Endothelial cell of umbilical vein (primary cell): ENCODE measurements at regions not wholly inside any gene's neighbourhood (a gene's known extent, or its start where the extent isn't known, plus 50 kb on each side); places are given as distances from the start of the nearest gene placed in this dataset.

Experiments used
- BruUV-seq: library from RNA; stranded (reverse); fragments of 400-500 nt; replicated peaks from 2 replicates; lab custom pipeline; 2021; lab: Mats Ljungman, UMichigan
- CTCF ChIA-PET: fragments of 300-600, 350-600 bp; sonication (Branson Sonifier 250); formaldehyde crosslinking; loops from one replicate; lab custom pipeline; 2021; ENCODE audit warnings: antibody characterized with exemption, inconsistent platforms; lab: Charles Lee
- POLR2A ChIA-PET: fragments of 300-600, 350-600 bp; sonication (Branson Sonifier 250); formaldehyde crosslinking; loops from one replicate; lab custom pipeline; 2021; ENCODE audit warnings: antibody characterized with exemption, inconsistent platforms; lab: Charles Lee
- DNase-seq: peaks from one replicate; pipeline ENCODE4 v3.0.0-alpha.2; 2011; ENCODE audit warnings: low read depth, low spot score
- FAIRE-seq: peaks from 2 replicates; lab custom pipeline; 2011; peaks lifted over from hg19 to GRCh38; lab: Jason Lieb, UNC
- H2AFZ ChIP-seq: 2 replicates; pipeline ENCODE4 v1.6.0; 2012; ENCODE audit warnings: low read depth, low read length, control low read depth, inconsistent platforms
- H3K27ac ChIP-seq: 2 replicates; pipeline ENCODE4 v1.5.1; 2011; ENCODE audit warnings: low read depth, mild to moderate bottlenecking, control low read depth, low read length, moderate library complexity; ENCODE audit not compliant: insufficient read depth
- H3K27me3 ChIP-seq, 2 experiments: 2 replicates each; pipeline versions ENCODE4 v1.6.0 to v1.6.1; 2011; ENCODE audit warnings: low read length in 2 of 2, mixed read lengths in 1 of 2; ENCODE audit not compliant: control insufficient read depth in 2 of 2, insufficient read depth in 2 of 2
- H3K36me3 ChIP-seq, 2 experiments: 2 replicates in 1 of 2; 3 replicates in 1 of 2; pipeline ENCODE4 v1.5.1; 2011; ENCODE audit warnings: low read length in 2 of 2, mild to moderate bottlenecking in 1 of 2, moderate library complexity in 1 of 2; ENCODE audit not compliant: control insufficient read depth in 2 of 2, insufficient read depth in 2 of 2; ENCODE audit errors: extremely low read depth in 1 of 2
- H3K4me1 ChIP-seq: 3 replicates; pipeline ENCODE4 v1.5.1; 2011; ENCODE audit warnings: mild to moderate bottlenecking, low read length; ENCODE audit not compliant: control insufficient read depth, insufficient read depth; ENCODE audit errors: extremely low read depth
- H3K4me2 ChIP-seq: 2 replicates; pipeline ENCODE4 v1.6.1; 2011; ENCODE audit warnings: low read length, control low read depth, mixed read lengths; ENCODE audit not compliant: insufficient read depth
- H3K4me3 ChIP-seq, 3 experiments: fragments of 200-600 bp in 1 of 3; sonication (generic), shearing (Covaris generic) in 1 of 3; replicated peaks in 1 of 3; 2 replicates each; pipeline ENCODE4 v1.5.1; 2011 to 2016; ENCODE audit warnings: control low read depth in 3 of 3, low read length in 3 of 3, mild to moderate bottlenecking in 2 of 3, inconsistent platforms in 1 of 3, low read depth in 1 of 3, moderate library complexity in 1 of 3; ENCODE audit not compliant: insufficient read depth in 1 of 3
- H3K79me2 ChIP-seq: 2 replicates; pipeline ENCODE4 v1.6.0; 2012; ENCODE audit warnings: low read length, inconsistent platforms; ENCODE audit not compliant: control insufficient read depth, insufficient read depth
- H3K9ac ChIP-seq: replicated peaks from 2 replicates; pipeline ENCODE3; 2011; ENCODE audit warnings: low read length, control low read depth; ENCODE audit not compliant: insufficient read depth; ENCODE audit errors: extremely low read depth
- H3K9me1 ChIP-seq: replicated peaks from 3 replicates; pipeline ENCODE4 v1.6.0; 2011; ENCODE audit warnings: mild to moderate bottlenecking, low read length; ENCODE audit not compliant: control insufficient read depth, insufficient read depth; ENCODE audit errors: extremely low read depth
- H3K9me3 ChIP-seq: replicated peaks from 2 replicates; pipeline ENCODE4 v1.5.1; 2012; ENCODE audit warnings: low read length, inconsistent platforms; ENCODE audit not compliant: control insufficient read depth, insufficient read depth
- H4K20me1 ChIP-seq: replicated peaks from 2 replicates; pipeline ENCODE3; 2011; ENCODE audit warnings: mild to moderate bottlenecking, low read length; ENCODE audit not compliant: control insufficient read depth, insufficient read depth; ENCODE audit errors: extremely low read depth
- CTCF ChIP-seq, 2 donors: IDR thresholded peaks; 1 replicate in 1 of 2; 2 replicates in 1 of 2; pipeline ENCODE4 v1.5.1; 2011; ENCODE audit warnings: low read length in 2 of 2, mild to moderate bottlenecking in 2 of 2, moderate library complexity in 2 of 2, control low read depth in 1 of 2, inconsistent platforms in 1 of 2, low read depth in 1 of 2; ENCODE audit not compliant: insufficient read depth in 1 of 2; ENCODE audit errors: extremely low read depth in 1 of 2
- EZH2 ChIP-seq: IDR thresholded peaks from 2 replicates; pipeline ENCODE4 v1.6.1; 2012; ENCODE audit warnings: borderline replicate concordance, low read depth, mild to moderate bottlenecking, moderate library complexity, low read length, inconsistent platforms; ENCODE audit not compliant: severe bottlenecking
- FOS ChIP-seq: IDR thresholded peaks from 2 replicates; pipeline ENCODE4 v1.6.1; 2011; ENCODE audit warnings: mild to moderate bottlenecking, low read length, moderate library complexity, borderline replicate concordance; ENCODE audit not compliant: insufficient read depth
- GATA2 ChIP-seq: IDR thresholded peaks from 2 replicates; pipeline ENCODE4 v1.7.0; 2011; ENCODE audit warnings: low read depth, mild to moderate bottlenecking, moderate library complexity, mixed read lengths, low read length; ENCODE audit not compliant: insufficient read length, insufficient read depth
- JUN ChIP-seq: IDR thresholded peaks from 2 replicates; pipeline ENCODE4 v1.6.1; 2011; ENCODE audit warnings: borderline replicate concordance, low read depth; ENCODE audit not compliant: insufficient read length, insufficient read depth
- MAX ChIP-seq: IDR thresholded peaks from 2 replicates; pipeline ENCODE4 v1.6.1; 2011; ENCODE audit not compliant: insufficient read depth, insufficient read length
- MYC ChIP-seq: IDR thresholded peaks from one replicate; pipeline ENCODE4 v1.6.1; 2011; ENCODE audit warnings: mild to moderate bottlenecking, low read depth, low read length
- POLR2A ChIP-seq: IDR thresholded peaks from 2 replicates; pipeline ENCODE4 v1.6.1; 2012; ENCODE audit warnings: low read depth, mild to moderate bottlenecking, control low read depth, low read length
- POLR2AphosphoS5 ChIP-seq: IDR thresholded peaks from 2 replicates; pipeline ENCODE4 v1.6.1; 2012; ENCODE audit warnings: low read depth, mild to moderate bottlenecking, control low read depth, low read length, moderate library complexity; ENCODE audit not compliant: insufficient read depth
- dilution Hi-C: fragments of 300-500 bp; cut with MboI; formaldehyde crosslinking; loops from one replicate; pipeline ENCODE4 v1.15.0; 2019; ENCODE audit warnings: low sequenced_read_pairs; ENCODE audit not compliant: extremely low pct_ligation_motif_present
- intact Hi-C: fragments of 100-400 bp; cut with micrococcal nuclease; formaldehyde crosslinking; loops from one replicate; pipeline ENCODE4 v1.10.0; 2022

- DNase-seq (no peak), FAIRE-seq (no peak)
- CTCF ChIA-PET: interaction anchor here (1.0 kb wide), 1 partner anchor 10 kb away, joined by 4 read pairs; no protein-coding TSS in a partner anchor
- Histone ChIP-seq H3K27me3 (no peaks in the 10 kb centered on the region), H3K9me1 (no peaks in the 10 kb centered on the region), H3K79me2 (no peaks in the 10 kb centered on the region), H3K4me3 (no peak overlapping the region), H3K36me3 (no peaks in the 10 kb centered on the region), H3K4me2 (no peak overlapping the region), H3K4me1 (no peaks in the 10 kb centered on the region), H3K9me3 (no peaks in the 10 kb centered on the region), H4K20me1 (no peaks in the 10 kb centered on the region), H3K9ac (no peak overlapping the region), H2AFZ (no peak overlapping the region), H3K27ac (no peak overlapping the region)
- BruUV-seq: no TSS peak
- TF ChIP-seq POLR2A: no peak
- no peak for TF ChIP-seq GATA2
- no peak for TF ChIP-seq POLR2AphosphoS5
- no peak for TF ChIP-seq EZH2
- no peak for TF ChIP-seq CTCF (IDR thresholded peaks at IDR 0.05; ENCODE audit: extremely low read depth in 1 of 2, insufficient read depth in 1 of 2, low read depth in 1 of 2, low read length in 2 of 2)
- TF ChIP-seq FOS: no peak
- no peak for TF ChIP-seq JUN
- TF ChIP-seq MAX: no peak
- no peak for TF ChIP-seq MYC
- intact Hi-C loops: no loop called here
- dilution Hi-C loops: no loop called here
- POLR2A ChIA-PET: no interaction called here
Observed at GRCh38 chr13:89468081-89468480, 1796.9 kb downstream of the SLITRK5 start.
